ENCODE measurements at regions not wholly inside any gene's neighbourhood (a gene's known extent, or its start where the extent isn't known, plus 50 kb on each side); places are given as distances from the start of the nearest gene placed in this dataset.
"Not testable (repeated sequence)": the region's sequence is repeated elsewhere in the genome, so short reads cannot be mapped to it uniquely, and the experiment has no call there.

DNA sequence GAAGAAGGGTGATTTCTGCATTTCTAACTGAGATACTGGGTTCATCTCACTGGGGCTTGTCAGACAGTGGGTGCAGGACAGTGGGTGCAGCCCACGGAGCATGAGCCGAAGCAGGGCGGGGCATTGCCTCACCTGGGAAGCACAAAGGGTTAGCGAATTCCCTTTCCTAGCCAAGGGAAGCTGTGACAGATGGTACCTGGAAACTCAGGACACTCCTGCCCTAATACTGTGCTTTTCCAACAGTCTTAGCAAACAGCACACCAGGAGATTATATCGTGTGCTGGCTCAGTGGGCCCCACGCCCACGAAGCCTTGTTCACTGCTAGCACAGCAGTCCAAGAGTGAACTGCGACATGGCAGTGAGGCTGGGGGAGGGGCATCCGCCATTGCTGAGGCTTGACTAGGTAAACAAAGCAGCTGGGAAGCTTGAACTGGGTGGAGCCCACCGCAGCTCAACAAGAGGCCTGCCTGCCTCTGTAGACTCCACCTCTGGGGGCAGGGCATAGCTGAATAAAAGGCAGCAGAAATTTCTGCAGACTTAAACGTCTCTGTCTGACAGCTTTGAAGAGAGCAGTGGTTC lies 1057.7 kb downstream of the HACE1 start:
- not testable (repeated sequence) for H3K56ac ChIP-seq (replicated peaks; ENCODE audit: insufficient read length, low read depth, low read length); FAIRE-seq; H3K79me1 ChIP-seq (ENCODE audit: low read depth, low read length)

More for the DNA sequence above, 1057.7 kb downstream of the HACE1 start:
- WGBS, 2 experiments (ENCODE audit: extremely low coverage in 1 of 2, insufficient coverage in 1 of 2, insufficient read length in 1 of 2, insufficient replicate concordance in 2 of 2, low coverage in 1 of 2, low lambda C conversion rate in 2 of 2, missing lambda C conversion rate in 1 of 2), result 92% methylated on average over 11 of the region's 11 CpGs; no CpG with 5 or more reads in 1 of the 2 experiments
- H3K27me3 ChIP-seq (replicated peaks in 1 of 4; ENCODE audit: control insufficient read depth in 3 of 4, extremely low read depth in 1 of 4, insufficient read depth in 3 of 4, low read length in 3 of 4); H4K5ac ChIP-seq (ENCODE audit: insufficient read length, low read depth, low read length); H2BK15ac ChIP-seq (ENCODE audit: low read length); H3K14ac ChIP-seq (ENCODE audit: insufficient read length); H3K23ac ChIP-seq (ENCODE audit: insufficient read length); H2AK5ac ChIP-seq (ENCODE audit: low read depth, low read length); H3K27ac ChIP-seq (ENCODE audit: low read depth, low read length); H4K91ac ChIP-seq (replicated peaks; ENCODE audit: insufficient read length, low read length); H3K36me3 ChIP-seq (ENCODE audit: control insufficient read depth in 2 of 4, insufficient read depth in 4 of 4, low read length in 3 of 4); H3K23me2 ChIP-seq (ENCODE audit: low read depth, low read length); H2BK12ac ChIP-seq (ENCODE audit: low read depth, low read length); H2BK120ac ChIP-seq (replicated peaks; ENCODE audit: low read depth, low read length); H3K79me2 ChIP-seq (ENCODE audit: control insufficient read depth in 1 of 2, insufficient read depth in 2 of 2, low read length in 2 of 2); H4K20me1 ChIP-seq (replicated peaks in 1 of 2; ENCODE audit: control insufficient read depth in 1 of 2, insufficient read depth in 2 of 2, low read length in 2 of 2); H2BK5ac ChIP-seq (ENCODE audit: low read depth, low read length); H3K4me1 ChIP-seq (replicated peaks in 1 of 4; ENCODE audit: control insufficient read depth in 3 of 4, insufficient read depth in 4 of 4, low read length in 3 of 4); POLR2A ChIA-PET (ENCODE audit: partially characterized antibody); H2BK20ac ChIP-seq (ENCODE audit: low read length); H3K9ac ChIP-seq (replicated peaks in 1 of 4; ENCODE audit: extremely low read depth in 1 of 4, low read depth in 3 of 4, low read length in 3 of 4); H3K9me3 ChIP-seq (ENCODE audit: insufficient read depth in 2 of 2, low read depth in 1 of 2, low read length in 1 of 2); H3K4ac ChIP-seq (replicated peaks; ENCODE audit: insufficient read length, low read depth, low read length); H4K8ac ChIP-seq (ENCODE audit: extremely low read depth, insufficient read depth, low read length); H3K4me3 ChIP-seq (ENCODE audit: extremely low read depth in 1 of 4, insufficient read depth in 2 of 4, low read depth in 3 of 4, low read length in 4 of 4); DNase-seq (ENCODE audit: low read depth in 1 of 2, low spot score in 2 of 2); H2AFZ ChIP-seq (ENCODE audit: low read length); H3K4me2 ChIP-seq (ENCODE audit: insufficient read depth in 1 of 2, low read depth in 2 of 2, low read length in 2 of 2); H3K18ac ChIP-seq (ENCODE audit: extremely low read depth, low read length): not testable (repeated sequence)
- CTCF ChIA-PET (ENCODE audit: partially characterized antibody), result interaction anchor here (0.6 kb wide), 1 partner anchor 413 kb away, joined by 3 read pairs; no protein-coding TSS in a partner anchor

All from H1 (cell line).